ENCODE measurements at regions not wholly inside any gene's neighbourhood (a gene's known extent, or its start where the extent isn't known, plus 50 kb on each side); places are given as distances from the start of the nearest gene placed in this dataset.

- Mint-ChIP-seq H3K4me1 (ENCODE audit: unreplicated experiment) (peaks cover 7% of the 10 kb centered on the region), H3K27me3 (peaks cover 4% of the 10 kb centered on the region), H3K27ac (no peak overlapping the region), H3K36me3 (no peaks in the 10 kb centered on the region), H3K9me3 (peaks cover 8% of the 10 kb centered on the region), H3K4me3 (no peak overlapping the region)
- DNase-seq (ENCODE audit: extremely low spot score, unreplicated experiment): no peak
- TF ChIP-seq, protein P1, sequence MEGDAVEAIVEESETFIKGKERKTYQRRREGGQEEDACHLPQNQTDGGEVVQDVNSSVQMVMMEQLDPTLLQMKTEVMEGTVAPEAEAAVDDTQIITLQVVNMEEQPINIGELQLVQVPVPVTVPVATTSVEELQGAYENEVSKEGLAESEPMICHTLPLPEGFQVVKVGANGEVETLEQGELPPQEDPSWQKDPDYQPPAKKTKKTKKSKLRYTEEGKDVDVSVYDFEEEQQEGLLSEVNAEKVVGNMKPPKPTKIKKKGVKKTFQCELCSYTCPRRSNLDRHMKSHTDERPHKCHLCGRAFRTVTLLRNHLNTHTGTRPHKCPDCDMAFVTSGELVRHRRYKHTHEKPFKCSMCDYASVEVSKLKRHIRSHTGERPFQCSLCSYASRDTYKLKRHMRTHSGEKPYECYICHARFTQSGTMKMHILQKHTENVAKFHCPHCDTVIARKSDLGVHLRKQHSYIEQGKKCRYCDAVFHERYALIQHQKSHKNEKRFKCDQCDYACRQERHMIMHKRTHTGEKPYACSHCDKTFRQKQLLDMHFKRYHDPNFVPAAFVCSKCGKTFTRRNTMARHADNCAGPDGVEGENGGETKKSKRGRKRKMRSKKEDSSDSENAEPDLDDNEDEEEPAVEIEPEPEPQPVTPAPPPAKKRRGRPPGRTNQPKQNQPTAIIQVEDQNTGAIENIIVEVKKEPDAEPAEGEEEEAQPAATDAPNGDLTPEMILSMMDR (conservative IDR thresholded peaks at IDR 0.05): no peak
These were observed 232.9 kb upstream of the TMTC1 start for GRCh38 chr12:30016540-30017055.

DNA sequence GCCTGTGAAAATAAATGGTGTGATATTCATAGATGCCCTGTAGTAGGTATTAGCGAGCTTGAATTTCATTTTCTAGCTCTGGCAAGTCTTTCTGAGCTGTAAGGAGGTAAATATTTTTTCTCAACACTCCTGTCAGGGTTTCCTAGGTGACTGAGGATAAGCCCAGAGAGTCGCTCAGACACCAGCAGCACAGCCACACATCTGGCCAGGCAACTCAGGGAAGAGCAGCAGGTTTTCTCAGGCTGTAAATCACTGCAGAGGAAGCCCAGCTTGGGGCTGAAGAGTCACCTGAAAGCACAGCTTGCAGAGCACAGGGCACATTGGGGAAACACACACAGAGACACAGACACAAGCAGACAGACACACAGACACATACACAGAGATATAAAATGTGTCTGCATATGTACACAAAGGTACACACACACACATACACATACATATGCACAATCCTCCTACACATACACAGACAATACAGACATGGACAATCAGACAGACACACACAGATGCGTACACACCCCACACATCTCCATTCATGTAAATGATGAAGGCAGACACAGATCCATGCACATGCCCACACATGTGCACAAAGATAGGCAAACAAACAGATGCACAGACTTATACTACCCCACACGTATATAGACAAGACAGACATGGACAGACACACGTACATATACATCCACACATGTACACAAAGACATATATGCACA is 232.0 kb upstream of the TMTC1 start:
- H3K27me3 Mint-ChIP-seq: peaks cover 4% of the 10 kb centered on the region
- TF ChIP-seq, protein P1 (conservative IDR thresholded peaks at IDR 0.05): no peak
- peak overlapping the region; percentile 5 for H3K4me3 Mint-ChIP-seq
- peak overlapping the region; percentile 3 for H3K27ac Mint-ChIP-seq
- peaks cover 7% of the 10 kb centered on the region for H3K4me1 Mint-ChIP-seq (ENCODE audit: unreplicated experiment)
- DNase-seq (ENCODE audit: extremely low spot score, unreplicated experiment): no peak
- no peaks in the 10 kb centered on the region for H3K36me3 Mint-ChIP-seq
- peaks cover 8% of the 10 kb centered on the region for H3K9me3 Mint-ChIP-seq

DNA sequence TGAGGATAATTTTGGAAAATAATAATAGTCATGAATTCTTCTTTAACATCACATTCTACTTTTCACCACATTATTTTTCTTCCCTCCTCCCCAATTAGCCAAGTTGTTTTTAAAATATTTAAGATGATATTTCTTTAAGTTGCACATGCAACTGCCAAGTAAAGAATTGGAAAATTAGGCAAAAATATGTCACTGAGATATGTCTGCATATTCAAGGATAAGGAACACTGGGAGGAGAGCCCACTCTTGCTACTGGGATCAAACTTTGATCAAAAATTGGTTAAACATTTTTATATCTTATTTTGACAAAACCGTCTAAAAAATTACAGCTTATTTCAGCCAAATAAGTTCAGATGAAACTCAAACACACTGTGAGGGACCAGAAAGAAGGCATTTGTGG is 231.2 kb upstream of the TMTC1 start:
- Mint-ChIP-seq H3K27me3 (peaks cover 4% of the 10 kb centered on the region), H3K36me3 (no peaks in the 10 kb centered on the region), H3K9me3 (peaks cover 8% of the 10 kb centered on the region), H3K4me1 (ENCODE audit: unreplicated experiment) (peaks cover 7% of the 10 kb centered on the region), H3K4me3 (no peak overlapping the region), H3K27ac (no peak overlapping the region)
- no peak for DNase-seq (ENCODE audit: extremely low spot score, unreplicated experiment)
- TF ChIP-seq, protein P1 (conservative IDR thresholded peaks at IDR 0.05): no peak

DNA sequence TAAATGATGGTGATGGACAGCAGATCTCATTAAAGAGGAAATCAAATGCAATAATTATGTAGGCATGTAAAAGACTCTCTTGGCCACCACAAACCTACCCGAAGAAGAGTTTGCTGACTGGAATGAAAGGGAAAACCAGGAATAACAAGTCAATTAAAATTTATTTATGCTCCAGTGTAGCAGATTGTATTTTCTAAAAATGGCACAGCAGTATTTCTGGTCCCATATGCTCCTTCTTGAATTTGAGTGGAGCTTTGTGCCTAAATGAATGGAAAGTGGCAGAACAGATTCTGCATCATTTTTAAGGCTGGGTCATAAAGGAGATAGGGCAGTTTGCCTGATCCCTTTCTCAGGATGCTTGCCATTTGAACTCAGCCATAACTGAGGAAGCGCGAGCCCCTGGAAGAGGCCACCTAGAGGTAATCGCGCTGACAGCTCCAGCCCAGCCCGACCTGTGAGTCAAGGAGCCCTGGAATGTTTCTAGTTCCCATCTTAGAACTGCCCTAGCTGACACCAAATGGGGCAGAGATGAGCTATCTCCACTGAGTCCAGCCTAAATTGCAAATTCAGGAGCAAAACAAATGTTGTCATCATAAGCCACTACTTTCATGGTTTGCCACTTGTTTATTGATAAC is 229.2 kb upstream of the TMTC1 start:
- TF ChIP-seq, protein P1 (conservative IDR thresholded peaks at IDR 0.05): no peak
- Mint-ChIP-seq H3K36me3 (no peaks in the 10 kb centered on the region), H3K4me3 (no peak overlapping the region), H3K9me3 (peaks cover 8% of the 10 kb centered on the region), H3K4me1 (ENCODE audit: unreplicated experiment) (peaks cover 7% of the 10 kb centered on the region), H3K27ac (no peak overlapping the region), H3K27me3 (peaks cover 4% of the 10 kb centered on the region)
- DNase-seq (ENCODE audit: extremely low spot score, unreplicated experiment): no peak

GRCh38 chr12:30010071-30011052 is 226.6 kb upstream of the TMTC1 start:
- no peaks in the 10 kb centered on the region for H3K27me3 Mint-ChIP-seq
- peaks cover 7% of the 10 kb centered on the region for H3K4me1 Mint-ChIP-seq (ENCODE audit: unreplicated experiment)
- no peak overlapping the region for H3K4me3 Mint-ChIP-seq
- no peaks in the 10 kb centered on the region for H3K36me3 Mint-ChIP-seq
- peaks cover 5% of the 10 kb centered on the region for H3K9me3 Mint-ChIP-seq
- TF ChIP-seq, protein P1 (conservative IDR thresholded peaks at IDR 0.05): no peak
- no peak for DNase-seq (ENCODE audit: extremely low spot score, unreplicated experiment)
- no peak overlapping the region for H3K27ac Mint-ChIP-seq
